SU-DHL-6 (cell line): ENCODE measurements at regions not wholly inside any gene's neighbourhood (a gene's known extent, or its start where the extent isn't known, plus 50 kb on each side); places are given as distances from the start of the nearest gene placed in this dataset.

Experiments used
- H2AFZ ChIP-seq: fragments of 200-600 bp; sonication (generic); 2 replicates; pipeline ENCODE4 v1.6.1; 2014; ENCODE audit warnings: low read depth, mild to moderate bottlenecking, moderate library complexity, mixed read lengths, antibody characterized with exemption, low read length; ENCODE audit not compliant: severe bottlenecking
- H3F3A ChIP-seq: fragments of 200-600 bp; shearing (Covaris generic); 2 replicates; pipeline ENCODE4 v1.6.0; 2016; ENCODE audit warnings: antibody characterized with exemption, mild to moderate bottlenecking; ENCODE audit not compliant: insufficient read depth
- H3K27ac ChIP-seq: fragments of 200-600 bp; sonication (generic); 2 replicates; pipeline ENCODE4 v1.5.1; 2016; ENCODE audit warnings: low read depth, mild to moderate bottlenecking, low read length, moderate library complexity, mixed read lengths
- H3K27me3 ChIP-seq: fragments of 200-600 bp; sonication (generic), shearing (Covaris generic); 2 replicates; pipeline ENCODE4 v1.6.0; 2014; ENCODE audit warnings: mild to moderate bottlenecking, low read length
- H3K36me3 ChIP-seq: fragments of 200-600 bp; sonication (generic); 2 replicates; pipeline ENCODE4 v1.6.1; 2014; ENCODE audit warnings: mild to moderate bottlenecking, low read length, mixed read lengths
- H3K4me2 ChIP-seq: fragments of 300-600, 200-600 bp; shearing (Covaris generic), sonication (generic); 2 replicates; pipeline ENCODE4 v1.6.0; 2014; ENCODE audit warnings: low read length, low read depth, mild to moderate bottlenecking; ENCODE audit not compliant: poor library complexity, severe bottlenecking
- H3K4me3 ChIP-seq: fragments of 200-600 bp; sonication (generic); 2 replicates; pipeline ENCODE4 v1.5.1; 2014; ENCODE audit warnings: antibody characterized with exemption, low read length, mild to moderate bottlenecking, mixed read lengths; ENCODE audit not compliant: insufficient read depth, poor library complexity, severe bottlenecking
- H3K79me2 ChIP-seq: fragments of 200-600 bp; sonication (generic); 2 replicates; pipeline ENCODE4 v1.6.1; 2014; ENCODE audit warnings: mild to moderate bottlenecking, low read length, moderate library complexity; ENCODE audit not compliant: insufficient read depth
- H3K9ac ChIP-seq: fragments of 200-600 bp; sonication (generic); 2 replicates; pipeline ENCODE4 v1.7.0; 2014; ENCODE audit warnings: mild to moderate bottlenecking, low read length
- H3K9me2 ChIP-seq: fragments of 200-600 bp; sonication (generic); replicated peaks from 2 replicates; pipeline ENCODE4 v1.6.1; 2014; ENCODE audit warnings: low read length; ENCODE audit not compliant: insufficient read depth
- H3K9me3 ChIP-seq: fragments of 200-600 bp; sonication (generic); 2 replicates; pipeline ENCODE4 v1.6.1; 2014; ENCODE audit warnings: low read length, mixed read lengths; ENCODE audit not compliant: insufficient read depth
- H4K20me1 ChIP-seq: fragments of 200-600 bp; sonication (generic); 2 replicates; pipeline ENCODE4 v1.6.1; 2014; ENCODE audit warnings: low read depth, mild to moderate bottlenecking, antibody characterized with exemption, low read length, moderate library complexity, mixed read lengths
- CTCF ChIP-seq: fragments of 200-600 bp; sonication (generic); IDR thresholded peaks from one replicate; pipeline ENCODE4 v1.5.1; 2017; ENCODE audit warnings: antibody characterized with exemption, mild to moderate bottlenecking, low read length, moderate library complexity; ENCODE audit not compliant: insufficient read depth, poor library complexity, severe bottlenecking
- EZH2phosphoT487 ChIP-seq: fragments of 200-600 bp; sonication (generic), shearing (Covaris generic); conservative IDR thresholded peaks from 2 replicates; pipeline ENCODE4 v1.6.1; 2018; ENCODE audit warnings: mild to moderate bottlenecking, antibody characterized with exemption, low read length, moderate library complexity, mixed read lengths

GRCh38 chr21:16552880-16553279, 823.1 kb downstream of the USP25 start:
- Histone ChIP-seq H3K4me2 (no peak overlapping the region), H3K9ac (no peak overlapping the region), H2AFZ (no peak overlapping the region), H3K4me3 (no peak overlapping the region), H3K9me3 (no peaks in the 10 kb centered on the region), H4K20me1 (no peaks in the 10 kb centered on the region), H3K27ac (no peak overlapping the region), H3F3A (no peaks in the 10 kb centered on the region), H3K9me2 (no peaks in the 10 kb centered on the region), H3K36me3 (no peaks in the 10 kb centered on the region), H3K79me2 (no peaks in the 10 kb centered on the region), H3K27me3 (no peaks in the 10 kb centered on the region)
- TF ChIP-seq EZH2phosphoT487 (no peak), CTCF (no peak)

- no peak for TF ChIP-seq CTCF
- no peak for TF ChIP-seq EZH2phosphoT487
- no peaks in the 10 kb centered on the region for H3K9me3 ChIP-seq
- no peak overlapping the region for H3K4me2 ChIP-seq
- no peak overlapping the region for H3K9ac ChIP-seq
- no peak overlapping the region for H2AFZ ChIP-seq
- no peaks in the 10 kb centered on the region for H3F3A ChIP-seq
- H3K27me3 ChIP-seq = no peaks in the 10 kb centered on the region
- H3K27ac ChIP-seq = no peak overlapping the region
- no peaks in the 10 kb centered on the region for H3K79me2 ChIP-seq
- H3K9me2 ChIP-seq = no peaks in the 10 kb centered on the region
- no peaks in the 10 kb centered on the region for H3K36me3 ChIP-seq
- H4K20me1 ChIP-seq = no peaks in the 10 kb centered on the region
- H3K4me3 ChIP-seq = no peak overlapping the region
Measured at GRCh38 chr21:16554503-16554902, 824.7 kb downstream of the USP25 start.

- Histone ChIP-seq H3K9me2 (no peaks in the 10 kb centered on the region), H2AFZ (no peak overlapping the region), H3K9ac (no peak overlapping the region), H3K79me2 (no peaks in the 10 kb centered on the region), H3K9me3 (no peaks in the 10 kb centered on the region), H4K20me1 (no peaks in the 10 kb centered on the region), H3K4me2 (no peak overlapping the region), H3F3A (no peaks in the 10 kb centered on the region), H3K27me3 (no peaks in the 10 kb centered on the region), H3K4me3 (no peak overlapping the region), H3K27ac (no peak overlapping the region), H3K36me3 (no peaks in the 10 kb centered on the region)
- TF ChIP-seq CTCF (no peak), EZH2phosphoT487 (no peak)
Measured at GRCh38 chr21:16563116-16563515, 833.3 kb downstream of the USP25 start.

- no peak overlapping the region for H3K4me2 ChIP-seq
- no peaks in the 10 kb centered on the region for H3F3A ChIP-seq
- no peak overlapping the region for H2AFZ ChIP-seq
- H3K27me3 ChIP-seq = no peaks in the 10 kb centered on the region
- no peaks in the 10 kb centered on the region for H3K79me2 ChIP-seq
- no peaks in the 10 kb centered on the region for H4K20me1 ChIP-seq
- no peak overlapping the region for H3K27ac ChIP-seq
- no peak overlapping the region for H3K9ac ChIP-seq
- H3K36me3 ChIP-seq = no peaks in the 10 kb centered on the region
- H3K9me3 ChIP-seq = no peaks in the 10 kb centered on the region
- H3K9me2 ChIP-seq = no peaks in the 10 kb centered on the region
- H3K4me3 ChIP-seq = no peak overlapping the region
- TF ChIP-seq CTCF (no peak), EZH2phosphoT487 (no peak)
Measured at GRCh38 chr21:16563795-16564194, 834.0 kb downstream of the USP25 start.
